Hindlimb muscle (tissue), 1 donor: ENCODE measurements at regions not wholly inside any gene's neighbourhood (a gene's known extent, or its start where the extent isn't known, plus 50 kb on each side); places are given as distances from the start of the nearest gene placed in this dataset.

ENCODE experiments used
- DNase-seq: peaks from one replicate; pipeline ENCODE4 v3.0.0-alpha.2; 2013

GRCh38 chr2:18376936-18377335 lies 183.5 kb downstream of the RDH14 start:
- DNase-seq = no peak

DNA sequence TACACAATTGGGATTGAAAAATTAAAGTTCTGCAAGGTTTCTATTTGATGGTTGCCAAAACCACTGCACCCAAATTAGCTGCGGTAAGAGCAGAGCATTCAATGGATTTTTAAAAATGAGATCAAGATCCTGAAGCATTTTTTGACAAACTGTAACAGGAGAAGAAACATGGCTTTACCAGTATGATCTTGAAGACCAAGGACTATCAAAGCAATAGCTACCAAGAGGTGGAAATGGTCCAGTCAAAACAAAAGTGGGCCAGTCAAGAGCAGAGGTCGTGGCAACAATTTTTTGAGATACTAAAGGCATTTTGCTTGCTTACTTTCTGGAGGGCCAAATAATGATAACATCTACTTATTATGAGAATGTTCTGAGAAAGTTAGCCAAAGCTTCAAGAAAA lies 186.8 kb downstream of the RDH14 start:
- no peak for DNase-seq

GRCh38 chr2:18373081-18373480 lies 187.4 kb downstream of the RDH14 start:
- DNase-seq = no peak

GRCh38 chr2:18372641-18373040 lies 187.8 kb downstream of the RDH14 start:
- no peak for DNase-seq

- no peak for DNase-seq
These were observed 190.7 kb downstream of the RDH14 start for GRCh38 chr2:18369760-18370159.

DNA sequence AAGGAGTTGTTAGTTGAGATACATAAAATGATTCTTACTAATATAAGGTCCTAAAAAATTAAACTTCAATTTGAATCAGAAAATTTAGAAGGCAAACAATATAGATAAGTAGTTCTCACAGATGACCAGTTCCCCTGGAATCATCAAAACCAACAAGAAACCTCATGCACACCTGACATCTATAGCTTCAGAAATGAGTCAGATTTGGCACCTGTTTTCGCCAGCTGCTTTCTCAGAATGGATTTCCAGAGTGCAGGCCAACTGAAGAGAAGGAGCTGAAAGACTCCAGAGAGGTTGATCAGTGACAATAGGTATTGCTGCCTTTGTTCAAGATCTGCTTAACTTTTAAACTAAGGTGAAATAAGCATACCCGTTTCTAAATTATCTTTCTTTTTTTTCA lies 192.4 kb downstream of the RDH14 start:
- no peak for DNase-seq

- DNase-seq = no peak
These were observed 195.1 kb downstream of the RDH14 start for GRCh38 chr2:18365342-18365741.

GRCh38 chr2:18363348-18363747 lies 197.1 kb downstream of the RDH14 start:
- no peak for DNase-seq

GRCh38 chr2:18362696-18363095 lies 197.8 kb downstream of the RDH14 start:
- DNase-seq = no peak

- no peak for DNase-seq
These were observed 202.9 kb downstream of the RDH14 start for GRCh38 chr2:18357537-18357936.

GRCh38 chr2:18356676-18357075 lies 203.8 kb downstream of the RDH14 start:
- no peak for DNase-seq

DNA sequence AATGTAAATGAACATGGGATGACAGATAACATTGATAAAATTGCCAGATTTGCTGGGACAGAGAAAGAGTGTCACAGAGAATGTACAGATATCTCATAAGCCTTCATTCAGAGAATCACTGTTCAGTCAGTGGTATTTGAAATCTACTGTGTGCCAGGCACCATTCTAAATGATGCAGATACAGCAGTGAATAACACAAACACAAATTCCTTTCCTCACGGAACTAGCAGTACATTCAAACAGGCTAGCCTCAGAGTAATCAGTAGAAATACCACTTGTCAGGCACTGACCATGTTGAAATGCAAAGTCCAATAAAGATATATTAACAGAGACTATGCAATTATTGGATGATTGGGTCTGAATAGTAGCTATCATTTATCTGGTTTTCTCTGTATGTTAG lies 211.0 kb downstream of the RDH14 start:
- no peak for DNase-seq

- no peak for DNase-seq
These were observed 213.6 kb downstream of the RDH14 start for GRCh38 chr2:18346874-18347273.

- DNase-seq = no peak
These were observed 214.1 kb downstream of the RDH14 start for GRCh38 chr2:18346344-18346743.

DNA sequence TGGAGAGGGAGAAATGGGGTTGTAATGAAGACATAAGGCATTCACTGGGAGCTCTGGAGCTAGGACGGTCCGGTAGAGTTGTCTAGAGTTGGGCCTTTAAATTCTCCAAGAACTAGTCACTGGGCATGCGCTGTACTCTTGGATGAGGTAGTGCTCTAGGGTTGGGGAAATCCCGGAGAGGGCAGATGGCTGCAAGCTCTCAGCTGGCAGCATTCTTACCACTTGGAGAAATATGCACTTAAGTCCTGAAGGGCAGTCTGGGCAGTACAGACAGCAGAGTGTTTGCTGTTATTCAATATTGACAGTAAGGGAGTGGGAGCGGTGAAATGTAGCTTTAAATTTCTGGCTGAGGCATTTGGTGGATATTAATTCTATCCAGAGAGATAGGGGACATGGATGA lies 214.6 kb downstream of the RDH14 start:
- no peak for DNase-seq

- DNase-seq = no peak
These were observed 217.6 kb downstream of the RDH14 start for GRCh38 chr2:18342901-18343300.

- DNase-seq = no peak
These were observed 221.1 kb downstream of the RDH14 start for GRCh38 chr2:18339326-18339725.

- no peak for DNase-seq
These were observed 223.5 kb downstream of the RDH14 start for GRCh38 chr2:18336975-18337374.

DNA sequence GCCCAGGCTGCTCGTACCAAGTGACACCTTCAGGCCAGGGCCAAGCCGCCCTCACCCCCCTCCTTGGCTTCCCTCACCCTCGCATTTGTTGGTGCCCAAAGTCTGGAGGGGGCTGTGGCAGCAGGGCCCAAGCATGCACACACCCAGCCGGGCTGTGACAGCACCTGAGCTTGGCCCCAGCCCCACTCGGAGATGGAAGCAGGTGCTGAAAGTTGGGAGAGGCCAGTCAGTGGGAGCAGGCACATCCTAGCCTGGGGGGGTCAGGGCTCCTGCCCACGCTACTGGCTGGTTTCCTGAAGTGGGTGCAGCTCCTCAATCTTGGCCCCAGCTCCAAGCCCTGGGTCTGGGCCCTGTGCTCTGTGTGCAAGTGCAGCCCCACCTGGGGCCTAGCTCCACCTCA lies 228.0 kb downstream of the RDH14 start:
- DNase-seq = no peak

DNA sequence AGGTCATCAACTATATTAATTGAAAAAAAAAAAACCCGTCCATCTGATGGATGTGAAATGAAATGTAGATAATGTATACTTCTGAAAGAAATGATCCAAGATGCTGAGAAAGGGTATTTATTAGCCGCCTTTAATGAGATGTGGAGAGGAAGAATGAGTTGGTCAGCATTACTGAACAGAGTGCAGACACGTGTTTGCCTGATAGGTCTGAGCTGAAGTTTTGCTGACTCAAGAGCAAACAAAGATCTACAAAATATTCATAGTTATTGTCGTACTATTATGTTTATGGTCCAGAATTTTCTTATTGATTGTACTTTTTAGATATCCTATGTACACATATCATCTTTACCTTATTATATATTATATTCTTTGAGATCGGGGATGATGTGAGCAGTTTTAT lies 235.3 kb downstream of the RDH14 start:
- DNase-seq = no peak

DNA sequence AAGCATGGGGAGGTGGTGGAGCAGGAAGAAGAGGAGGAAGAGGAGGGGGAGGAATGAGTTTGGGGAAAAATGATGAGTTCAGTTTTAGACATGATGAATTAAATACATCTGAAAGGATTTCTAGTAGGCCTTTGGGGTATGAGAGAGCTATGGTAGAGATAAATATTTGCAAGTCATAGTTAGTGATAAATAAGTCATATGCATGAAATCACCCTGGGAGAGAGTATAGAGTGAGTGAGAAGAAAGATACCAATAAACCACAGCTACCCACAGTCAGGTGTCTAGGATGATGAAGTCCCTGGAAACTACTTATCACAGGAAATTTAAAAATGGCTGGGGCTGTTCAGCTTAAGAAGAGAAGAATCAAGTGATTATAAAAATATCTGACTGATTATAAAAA lies 240.5 kb downstream of the RDH14 start:
- DNase-seq = no peak

- no peak for DNase-seq
These were observed 243.4 kb downstream of the RDH14 start for GRCh38 chr2:18317017-18317416.

DNA sequence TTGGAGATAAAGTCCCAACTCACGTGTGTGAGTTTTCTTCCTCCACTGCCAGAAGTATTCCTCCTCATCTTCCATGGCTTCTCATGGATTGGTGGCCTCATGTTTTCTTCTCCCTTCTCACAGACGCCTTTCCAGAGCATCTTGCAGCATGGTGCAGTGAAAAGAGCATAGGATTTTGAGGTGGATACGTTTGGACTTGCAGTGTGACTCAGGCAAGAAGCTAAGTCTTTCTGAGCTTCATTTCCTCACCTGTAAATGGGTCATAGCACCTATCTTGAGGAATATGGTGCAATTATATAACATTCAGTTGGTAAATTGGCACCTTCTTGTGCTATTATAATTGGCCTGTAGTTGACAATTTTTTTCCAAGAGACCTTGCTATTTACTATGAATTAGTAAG lies 247.6 kb downstream of the RDH14 start:
- no peak for DNase-seq

DNA sequence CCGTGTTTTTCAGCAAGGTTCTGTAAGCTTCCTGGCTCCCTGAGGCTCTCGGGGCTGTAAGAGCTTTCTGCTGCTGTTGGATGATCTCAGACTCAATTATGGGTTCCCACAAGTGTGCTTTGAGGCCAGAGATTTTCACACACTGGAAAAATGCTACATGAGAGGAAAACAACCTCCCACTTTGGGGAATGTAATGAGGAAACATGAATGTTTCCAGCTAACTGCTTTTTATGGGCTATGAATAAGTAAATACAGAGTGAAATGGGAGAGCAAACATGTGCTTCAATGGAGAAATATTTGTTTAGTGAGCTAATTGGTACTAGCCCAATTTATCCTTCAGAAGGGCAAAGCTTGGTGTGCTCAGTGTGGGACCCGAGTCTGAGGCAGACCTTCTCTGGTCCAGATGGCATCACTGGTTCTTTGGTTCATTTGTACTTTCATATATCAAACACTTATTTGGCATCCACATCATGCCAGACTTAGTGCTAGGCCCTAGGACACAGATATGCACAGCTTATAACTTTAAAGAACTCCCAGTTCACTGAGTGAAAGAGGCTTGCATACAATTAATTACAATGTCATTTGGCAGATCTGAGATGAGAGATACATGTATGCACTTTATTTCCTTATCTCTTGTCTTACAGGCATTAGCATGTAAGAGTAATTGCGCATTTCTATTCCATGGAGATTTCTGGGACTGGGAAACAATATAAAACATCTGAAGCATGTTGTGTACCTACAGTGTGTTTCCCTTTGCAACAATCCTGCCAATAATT lies 248.8 kb downstream of the RDH14 start:
- peak; percentile 10 for DNase-seq

GRCh38 chr2:18309627-18310026 lies 250.8 kb downstream of the RDH14 start:
- no peak for DNase-seq
